ENCODE measurements at regions not wholly inside any gene's neighbourhood (a gene's known extent, or its start where the extent isn't known, plus 50 kb on each side); places are given as distances from the start of the nearest gene placed in this dataset.

DNA sequence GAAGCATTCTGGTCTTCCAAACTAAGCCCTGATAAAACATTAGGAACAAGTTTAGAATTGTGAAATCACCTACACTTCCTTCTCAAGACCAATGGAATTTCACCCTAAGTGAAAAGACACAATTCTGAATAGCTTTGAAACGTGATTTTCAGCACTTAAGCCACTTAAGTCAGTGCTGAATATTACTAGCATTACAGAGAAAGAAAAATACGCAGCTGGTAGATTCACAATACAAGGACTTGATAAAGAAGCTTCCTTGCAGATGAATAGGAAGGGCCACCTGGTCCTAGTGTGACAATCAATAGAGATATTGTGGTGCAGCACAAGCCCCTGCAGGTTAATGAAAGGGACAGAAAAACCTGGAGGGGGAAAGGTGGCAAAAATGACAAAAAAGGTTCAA, 353.1 kb upstream of the ALCAM start:
- Histone ChIP-seq H3K27ac (ENCODE audit: low read length) (no peak overlapping the region), H3F3A (ENCODE audit: insufficient read depth, low read length) (no peaks in the 10 kb centered on the region), H3K4me2 (ENCODE audit: low read depth, low read length) (no peak overlapping the region), H3K9ac (ENCODE audit: low read length) (no peak overlapping the region), H3K27me3 (replicated peaks; ENCODE audit: insufficient read depth, low read length) (no peaks in the 10 kb centered on the region), H3K4me3 (ENCODE audit: low read length) (no peak overlapping the region), H3K79me2 (ENCODE audit: low read length) (no peaks in the 10 kb centered on the region), H2AFZ (ENCODE audit: low read length) (no peak overlapping the region), H3K36me3 (replicated peaks; ENCODE audit: insufficient read depth, low read length) (no peaks in the 10 kb centered on the region), H4K20me1 (ENCODE audit: insufficient read depth, low read length) (no peaks in the 10 kb centered on the region), H3K9me2 (replicated peaks; ENCODE audit: insufficient read depth, low read length) (no peaks in the 10 kb centered on the region), H3K4me1 (ENCODE audit: low read length) (no peaks in the 10 kb centered on the region), H3K9me3 (replicated peaks; ENCODE audit: insufficient read depth, low read length) (no peaks in the 10 kb centered on the region)
- no peak for DNase-seq
- TF ChIP-seq, protein P1, sequence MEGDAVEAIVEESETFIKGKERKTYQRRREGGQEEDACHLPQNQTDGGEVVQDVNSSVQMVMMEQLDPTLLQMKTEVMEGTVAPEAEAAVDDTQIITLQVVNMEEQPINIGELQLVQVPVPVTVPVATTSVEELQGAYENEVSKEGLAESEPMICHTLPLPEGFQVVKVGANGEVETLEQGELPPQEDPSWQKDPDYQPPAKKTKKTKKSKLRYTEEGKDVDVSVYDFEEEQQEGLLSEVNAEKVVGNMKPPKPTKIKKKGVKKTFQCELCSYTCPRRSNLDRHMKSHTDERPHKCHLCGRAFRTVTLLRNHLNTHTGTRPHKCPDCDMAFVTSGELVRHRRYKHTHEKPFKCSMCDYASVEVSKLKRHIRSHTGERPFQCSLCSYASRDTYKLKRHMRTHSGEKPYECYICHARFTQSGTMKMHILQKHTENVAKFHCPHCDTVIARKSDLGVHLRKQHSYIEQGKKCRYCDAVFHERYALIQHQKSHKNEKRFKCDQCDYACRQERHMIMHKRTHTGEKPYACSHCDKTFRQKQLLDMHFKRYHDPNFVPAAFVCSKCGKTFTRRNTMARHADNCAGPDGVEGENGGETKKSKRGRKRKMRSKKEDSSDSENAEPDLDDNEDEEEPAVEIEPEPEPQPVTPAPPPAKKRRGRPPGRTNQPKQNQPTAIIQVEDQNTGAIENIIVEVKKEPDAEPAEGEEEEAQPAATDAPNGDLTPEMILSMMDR (IDR thresholded peaks at IDR 0.05; ENCODE audit: low read length) = no peak
- no peak for TF ChIP-seq EZH2phosphoT487 (IDR thresholded peaks at IDR 0.05; ENCODE audit: low read length)
- no peak for TF ChIP-seq EZH2 (optimal IDR thresholded peaks at IDR 0.05; ENCODE audit: low read depth, low read length)

DNA sequence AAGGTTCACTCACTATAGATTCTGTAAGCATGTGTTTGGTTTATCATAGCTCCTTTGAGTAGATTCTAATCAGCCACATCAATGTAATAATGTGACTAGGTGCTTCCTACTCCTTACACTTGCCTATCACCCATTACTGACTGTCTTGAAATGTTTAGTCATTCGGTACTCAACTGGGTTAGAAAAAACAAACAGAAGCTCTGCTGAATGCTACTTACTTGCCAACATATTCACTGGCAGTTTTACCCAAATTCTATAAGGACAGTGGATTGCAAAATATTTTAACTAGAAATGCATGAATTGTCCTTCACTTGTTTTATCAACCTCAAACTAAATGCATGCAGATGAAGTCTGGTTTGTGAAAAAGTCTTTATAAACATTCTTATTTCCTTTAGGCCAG, 352.1 kb upstream of the ALCAM start:
- H3K36me3 ChIP-seq (replicated peaks; ENCODE audit: insufficient read depth, low read length) = no peaks in the 10 kb centered on the region
- no peaks in the 10 kb centered on the region for H3K9me3 ChIP-seq (replicated peaks; ENCODE audit: insufficient read depth, low read length)
- H3K4me3 ChIP-seq (ENCODE audit: low read length) = no peak overlapping the region
- no peaks in the 10 kb centered on the region for H3K4me1 ChIP-seq (ENCODE audit: low read length)
- no peaks in the 10 kb centered on the region for H3K79me2 ChIP-seq (ENCODE audit: low read length)
- no peak overlapping the region for H3K4me2 ChIP-seq (ENCODE audit: low read depth, low read length)
- H2AFZ ChIP-seq (ENCODE audit: low read length) = no peak overlapping the region
- no peaks in the 10 kb centered on the region for H3K9me2 ChIP-seq (replicated peaks; ENCODE audit: insufficient read depth, low read length)
- H4K20me1 ChIP-seq (ENCODE audit: insufficient read depth, low read length) = no peaks in the 10 kb centered on the region
- H3K27me3 ChIP-seq (replicated peaks; ENCODE audit: insufficient read depth, low read length) = no peaks in the 10 kb centered on the region
- no peaks in the 10 kb centered on the region for H3F3A ChIP-seq (ENCODE audit: insufficient read depth, low read length)
- no peak overlapping the region for H3K27ac ChIP-seq (ENCODE audit: low read length)
- no peak for DNase-seq
- no peak overlapping the region for H3K9ac ChIP-seq (ENCODE audit: low read length)
- no peak for TF ChIP-seq EZH2 (optimal IDR thresholded peaks at IDR 0.05; ENCODE audit: low read depth, low read length)
- no peak for TF ChIP-seq EZH2phosphoT487 (IDR thresholded peaks at IDR 0.05; ENCODE audit: low read length)
- TF ChIP-seq, protein P1 (IDR thresholded peaks at IDR 0.05; ENCODE audit: low read length) = no peak

DNA sequence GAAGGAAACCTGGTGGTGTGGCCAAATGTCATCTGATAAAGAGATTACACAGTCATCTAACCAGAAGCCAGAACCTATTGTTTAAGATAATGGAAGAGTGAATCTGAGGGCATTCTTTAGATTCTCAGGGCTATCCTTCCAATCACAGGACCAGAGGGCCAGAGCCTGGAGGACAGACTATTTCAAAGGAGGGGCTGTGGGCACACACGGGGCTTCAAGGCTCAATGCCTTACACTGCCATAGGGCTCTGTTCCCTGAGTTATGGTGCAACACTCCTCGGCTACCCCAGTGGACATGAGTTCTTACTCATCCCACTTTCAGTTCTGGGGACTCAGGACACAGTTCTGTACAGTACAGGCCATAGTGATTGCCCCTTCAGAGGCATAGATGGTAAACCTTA, 343.9 kb upstream of the ALCAM start:
- H3K27ac ChIP-seq (ENCODE audit: low read length) = no peak overlapping the region
- H3K27me3 ChIP-seq (replicated peaks; ENCODE audit: insufficient read depth, low read length) = no peaks in the 10 kb centered on the region
- DNase-seq = no peak
- H3K9me2 ChIP-seq (replicated peaks; ENCODE audit: insufficient read depth, low read length) = no peaks in the 10 kb centered on the region
- no peak overlapping the region for H3K4me3 ChIP-seq (ENCODE audit: low read length)
- H2AFZ ChIP-seq (ENCODE audit: low read length) = no peak overlapping the region
- no peak for TF ChIP-seq EZH2phosphoT487 (IDR thresholded peaks at IDR 0.05; ENCODE audit: low read length)
- no peak for TF ChIP-seq EZH2 (optimal IDR thresholded peaks at IDR 0.05; ENCODE audit: low read depth, low read length)
- TF ChIP-seq, protein P1 (IDR thresholded peaks at IDR 0.05; ENCODE audit: low read length) = no peak
- no peak overlapping the region for H3K4me2 ChIP-seq (ENCODE audit: low read depth, low read length)
- no peaks in the 10 kb centered on the region for H3K36me3 ChIP-seq (replicated peaks; ENCODE audit: insufficient read depth, low read length)
- no peaks in the 10 kb centered on the region for H3K79me2 ChIP-seq (ENCODE audit: low read length)
- H3K9ac ChIP-seq (ENCODE audit: low read length) = no peak overlapping the region
- no peaks in the 10 kb centered on the region for H3K4me1 ChIP-seq (ENCODE audit: low read length)
- H3F3A ChIP-seq (ENCODE audit: insufficient read depth, low read length) = no peaks in the 10 kb centered on the region
- no peaks in the 10 kb centered on the region for H3K9me3 ChIP-seq (replicated peaks; ENCODE audit: insufficient read depth, low read length)
- no peaks in the 10 kb centered on the region for H4K20me1 ChIP-seq (ENCODE audit: insufficient read depth, low read length)

All from MM.1S (cell line).